Endothelial cell (in vitro differentiated cells): ENCODE measurements at regions not wholly inside any gene's neighbourhood (a gene's known extent, or its start where the extent isn't known, plus 50 kb on each side); places are given as distances from the start of the nearest gene placed in this dataset.

Experiments used
- DNase-seq: peaks from one replicate; pipeline ENCODE4 v3.0.0; 2021; ENCODE audit warnings: low spot score
- H3K27ac Mint-ChIP-seq: one replicate; pipeline ENCODE4 v1.8.0; 2021; ENCODE audit warnings: mixed read lengths, inconsistent platforms; ENCODE audit not compliant: unreplicated experiment
- H3K27me3 Mint-ChIP-seq: one replicate; pipeline ENCODE4 v1.8.0; 2021; ENCODE audit warnings: mild to moderate bottlenecking, moderate library complexity, mixed read lengths, inconsistent platforms; ENCODE audit not compliant: unreplicated experiment
- H3K36me3 Mint-ChIP-seq: one replicate; pipeline ENCODE4 v1.8.0; 2021; ENCODE audit warnings: mild to moderate bottlenecking, low read depth, mixed read lengths, inconsistent platforms; ENCODE audit not compliant: unreplicated experiment
- H3K4me1 Mint-ChIP-seq: one replicate; pipeline ENCODE4 v1.8.0; 2021; ENCODE audit warnings: mild to moderate bottlenecking, mixed read lengths, inconsistent platforms; ENCODE audit not compliant: unreplicated experiment
- H3K4me3 Mint-ChIP-seq: one replicate; pipeline ENCODE4 v1.8.0; 2021; ENCODE audit warnings: mild to moderate bottlenecking, mixed read lengths, inconsistent platforms; ENCODE audit not compliant: unreplicated experiment
- H3K9me3 Mint-ChIP-seq: one replicate; pipeline ENCODE4 v1.8.0; 2021; ENCODE audit warnings: mixed read lengths, inconsistent platforms; ENCODE audit not compliant: unreplicated experiment
- CTCF ChIP-seq: fragments of 200-600 bp; sonication (generic); IDR thresholded peaks from one replicate; pipeline ENCODE4 v1.5.0; 2021; ENCODE audit warnings: antibody characterized with exemption; ENCODE audit not compliant: unreplicated experiment

- Mint-ChIP-seq H3K4me3 (no peak overlapping the region), H3K36me3 (no peaks in the 10 kb centered on the region), H3K27me3 (peaks cover 6% of the 10 kb centered on the region), H3K9me3 (no peaks in the 10 kb centered on the region), H3K27ac (no peak overlapping the region), H3K4me1 (peaks cover 18% of the 10 kb centered on the region)
- no peak for DNase-seq
- no peak for TF ChIP-seq CTCF
Measured at GRCh38 chr2:120871881-120872620, 136.4 kb downstream of the GLI2 start.

GRCh38 chr2:120873958-120874887 is 138.6 kb downstream of the GLI2 start:
- no peak overlapping the region for H3K27ac Mint-ChIP-seq
- no peaks in the 10 kb centered on the region for H3K9me3 Mint-ChIP-seq
- no peak for TF ChIP-seq CTCF
- DNase-seq, result no peak
- H3K36me3 Mint-ChIP-seq, result no peaks in the 10 kb centered on the region
- peaks cover 5% of the 10 kb centered on the region for H3K27me3 Mint-ChIP-seq
- H3K4me1 Mint-ChIP-seq, result peaks cover 8% of the 10 kb centered on the region
- H3K4me3 Mint-ChIP-seq, result no peak overlapping the region

GRCh38 chr2:120874888-120875275 is 139.2 kb downstream of the GLI2 start:
- no peak overlapping the region for H3K27ac Mint-ChIP-seq
- peaks cover 4% of the 10 kb centered on the region for H3K27me3 Mint-ChIP-seq
- H3K9me3 Mint-ChIP-seq, result no peaks in the 10 kb centered on the region
- DNase-seq, result no peak
- peaks cover 5% of the 10 kb centered on the region for H3K4me1 Mint-ChIP-seq
- no peaks in the 10 kb centered on the region for H3K36me3 Mint-ChIP-seq
- TF ChIP-seq CTCF, result no peak
- H3K4me3 Mint-ChIP-seq, result no peak overlapping the region

DNA sequence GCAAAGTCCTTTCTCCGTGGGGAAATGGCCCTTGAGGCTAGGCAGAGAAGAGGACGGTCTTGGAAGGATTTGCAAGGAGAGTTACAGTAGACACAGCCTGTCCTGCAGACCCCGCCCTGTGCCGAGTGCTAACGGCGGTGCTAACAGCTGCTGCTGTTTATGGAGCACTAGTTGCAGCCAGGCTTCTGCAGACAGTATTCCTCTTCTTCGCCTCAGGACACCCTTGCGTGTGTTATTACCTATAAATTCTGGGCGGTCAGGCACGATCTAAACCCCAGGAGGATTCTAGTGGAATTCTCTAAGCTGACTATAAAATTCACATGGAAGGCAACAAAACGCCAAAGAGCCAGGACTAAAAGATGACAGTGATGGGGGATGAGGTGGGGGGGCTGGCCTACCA is 139.8 kb downstream of the GLI2 start:
- Mint-ChIP-seq H3K4me1 (peaks cover 5% of the 10 kb centered on the region), H3K27ac (no peak overlapping the region), H3K4me3 (no peak overlapping the region), H3K9me3 (no peaks in the 10 kb centered on the region), H3K36me3 (no peaks in the 10 kb centered on the region), H3K27me3 (peaks cover 4% of the 10 kb centered on the region)
- no peak for TF ChIP-seq CTCF
- no peak for DNase-seq
